Neural progenitor cell (in vitro differentiated cells): ENCODE measurements at regions not wholly inside any gene's neighbourhood (a gene's known extent, or its start where the extent isn't known, plus 50 kb on each side); places are given as distances from the start of the nearest gene placed in this dataset.

Experiments
- EZH2 ChIP-seq: fragments of 200-600 bp; sonication (generic); IDR thresholded peaks from 2 replicates; pipeline ENCODE4 v1.6.1; 2017; ENCODE audit warnings: antibody characterized with exemption, mild to moderate bottlenecking, moderate library complexity
- EZH2phosphoT487 ChIP-seq: fragments of 200-600 bp; sonication (generic); IDR thresholded peaks from 2 replicates; pipeline ENCODE4 v1.6.1; 2017; ENCODE audit warnings: antibody characterized with exemption
- TF ChIP-seq, protein P1 (sequence below): fragments of 200-600 bp; sonication (generic); IDR thresholded peaks from 2 replicates; pipeline ENCODE4 v1.5.1; 2017; ENCODE audit warnings: antibody characterized with exemption, mild to moderate bottlenecking

DNA sequence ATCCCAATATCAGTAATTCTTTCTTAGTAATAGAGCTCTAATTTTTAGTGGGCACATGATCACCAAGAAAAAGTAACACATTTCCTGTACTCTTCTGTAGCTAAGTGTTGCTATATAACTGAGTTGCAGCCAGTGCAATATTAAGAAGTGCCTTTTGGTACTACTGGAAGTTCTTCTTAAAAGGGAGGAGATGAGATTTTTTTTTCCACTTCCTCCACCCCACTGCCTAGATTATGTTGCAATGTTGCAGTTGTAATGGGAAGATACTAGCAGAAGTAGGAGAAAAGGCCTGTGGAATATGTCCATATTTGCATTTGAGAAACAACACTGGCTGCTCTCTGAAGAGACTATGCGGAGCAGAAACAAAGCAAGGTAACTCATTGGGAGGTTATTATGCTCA is 280.6 kb upstream of the ANO5 start:
- no peak for TF ChIP-seq EZH2
- TF ChIP-seq, protein P1, sequence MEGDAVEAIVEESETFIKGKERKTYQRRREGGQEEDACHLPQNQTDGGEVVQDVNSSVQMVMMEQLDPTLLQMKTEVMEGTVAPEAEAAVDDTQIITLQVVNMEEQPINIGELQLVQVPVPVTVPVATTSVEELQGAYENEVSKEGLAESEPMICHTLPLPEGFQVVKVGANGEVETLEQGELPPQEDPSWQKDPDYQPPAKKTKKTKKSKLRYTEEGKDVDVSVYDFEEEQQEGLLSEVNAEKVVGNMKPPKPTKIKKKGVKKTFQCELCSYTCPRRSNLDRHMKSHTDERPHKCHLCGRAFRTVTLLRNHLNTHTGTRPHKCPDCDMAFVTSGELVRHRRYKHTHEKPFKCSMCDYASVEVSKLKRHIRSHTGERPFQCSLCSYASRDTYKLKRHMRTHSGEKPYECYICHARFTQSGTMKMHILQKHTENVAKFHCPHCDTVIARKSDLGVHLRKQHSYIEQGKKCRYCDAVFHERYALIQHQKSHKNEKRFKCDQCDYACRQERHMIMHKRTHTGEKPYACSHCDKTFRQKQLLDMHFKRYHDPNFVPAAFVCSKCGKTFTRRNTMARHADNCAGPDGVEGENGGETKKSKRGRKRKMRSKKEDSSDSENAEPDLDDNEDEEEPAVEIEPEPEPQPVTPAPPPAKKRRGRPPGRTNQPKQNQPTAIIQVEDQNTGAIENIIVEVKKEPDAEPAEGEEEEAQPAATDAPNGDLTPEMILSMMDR: no peak
- no peak for TF ChIP-seq EZH2phosphoT487
